OCI-LY3 (cell line): ENCODE measurements at regions not wholly inside any gene's neighbourhood (a gene's known extent, or its start where the extent isn't known, plus 50 kb on each side); places are given as distances from the start of the nearest gene placed in this dataset.
"Not testable (repeated sequence)": the region's sequence is repeated elsewhere in the genome, so short reads cannot be mapped to it uniquely, and the experiment has no call there.

ENCODE experiments used
- H2AFZ ChIP-seq: fragments of 200-600, 300-600 bp; shearing (Covaris generic); 2 replicates; pipeline ENCODE4 v1.6.0; 2014; ENCODE audit warnings: antibody characterized with exemption, low read depth, low read length
- H3K27ac ChIP-seq: fragments of 200-600, 300-600 bp; sonication (generic); 2 replicates; pipeline ENCODE4 v1.5.1; 2014; ENCODE audit warnings: mild to moderate bottlenecking, low read length, moderate library complexity, mixed read lengths
- H3K27me3 ChIP-seq: fragments of 200-600, 300-600 bp; sonication (generic); 2 replicates; pipeline ENCODE4 v1.6.1; 2014; ENCODE audit warnings: low read depth, low read length, mixed read lengths
- H3K36me3 ChIP-seq: fragments of 200-600, 300-600 bp; sonication (generic); replicated peaks from 2 replicates; pipeline ENCODE3; 2014; ENCODE audit warnings: low read depth, low read length, mixed read lengths
- H3K4me1 ChIP-seq: fragments of 300-600, 200-600 bp; sonication (generic); 2 replicates; pipeline ENCODE4 v1.6.1; 2014; ENCODE audit warnings: low read length, mixed read lengths
- H3K4me2 ChIP-seq: fragments of 200-600, 300-600 bp; sonication (generic); 2 replicates; pipeline ENCODE4 v1.6.1; 2014; ENCODE audit warnings: low read length, mixed read lengths
- H3K4me3 ChIP-seq: fragments of 300-600, 200-600 bp; sonication (generic); 2 replicates; pipeline ENCODE4 v1.5.1; 2014; ENCODE audit warnings: antibody characterized with exemption, mild to moderate bottlenecking, low read length, moderate library complexity
- H3K79me2 ChIP-seq: fragments of 300-600, 200-600 bp; shearing (Covaris generic); 2 replicates; pipeline ENCODE4 v1.6.1; 2014; ENCODE audit warnings: mild to moderate bottlenecking, low read length, mixed read lengths
- H3K9ac ChIP-seq: fragments of 300-600, 200-600 bp; shearing (Covaris generic); 2 replicates; pipeline ENCODE4 v1.6.0; 2014; ENCODE audit warnings: mild to moderate bottlenecking, low read length, moderate library complexity
- H3K9me3 ChIP-seq: fragments of 200-600, 300-600 bp; shearing (Covaris generic); 2 replicates; pipeline ENCODE4 v1.6.1; 2014; ENCODE audit warnings: low read length, mixed read lengths; ENCODE audit not compliant: insufficient read depth
- H4K20me1 ChIP-seq: fragments of 200-600, 300-600 bp; sonication (generic); 2 replicates; pipeline ENCODE4 v1.6.1; 2016; ENCODE audit warnings: low read length, mixed read lengths; ENCODE audit not compliant: insufficient read depth
- CTCF ChIP-seq: fragments of 200-600, 300-600 bp; sonication (generic); IDR thresholded peaks from 2 replicates; pipeline ENCODE4 v1.5.1; 2014; ENCODE audit warnings: antibody characterized with exemption, low read length, low read depth
- EZH2phosphoT487 ChIP-seq: fragments of 200-600 bp; shearing (Covaris generic); IDR thresholded peaks from 2 replicates; pipeline ENCODE4 v1.6.1; 2018; ENCODE audit warnings: antibody characterized with exemption, mixed run types, low read depth

DNA sequence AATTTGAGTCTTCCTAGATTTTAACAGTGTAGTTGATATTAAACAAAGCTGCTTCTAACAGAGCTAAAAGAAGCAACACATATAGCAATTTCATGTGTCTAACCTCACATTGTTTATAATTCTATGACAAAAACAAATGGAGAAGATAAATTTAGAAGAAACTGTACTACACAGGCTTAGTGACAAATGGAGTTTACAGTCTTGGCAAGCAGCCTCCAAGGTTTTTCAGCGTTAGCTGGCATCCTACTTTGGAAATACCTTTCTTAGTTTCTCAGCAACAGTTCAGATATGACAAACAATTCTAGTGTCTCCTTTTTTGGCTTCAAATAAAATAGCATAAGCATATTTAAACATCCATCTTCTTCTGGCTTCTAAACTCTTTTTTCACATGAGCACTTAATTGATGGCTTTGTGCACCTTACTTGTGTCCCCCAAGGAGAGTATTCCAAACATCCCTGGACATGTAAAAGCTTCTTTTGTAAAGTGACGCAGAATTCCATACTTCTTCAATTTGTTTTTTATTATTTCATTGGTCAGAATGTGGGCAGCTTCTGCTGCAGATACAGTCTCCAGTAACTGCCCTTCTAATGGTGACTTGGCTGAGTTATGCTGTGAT lies 249.8 kb downstream of the ANTXR2 start:
- H3K9me3 ChIP-seq = no peaks in the 10 kb centered on the region
- no peaks in the 10 kb centered on the region for H3K4me1 ChIP-seq
- no peak overlapping the region for H3K4me2 ChIP-seq
- H3K27ac ChIP-seq = no peak overlapping the region
- TF ChIP-seq CTCF = no peak
- TF ChIP-seq EZH2phosphoT487 = no peak
- no peaks in the 10 kb centered on the region for H3K27me3 ChIP-seq
- H3K9ac ChIP-seq = no peak overlapping the region
- H3K36me3 ChIP-seq = no peaks in the 10 kb centered on the region
- H2AFZ ChIP-seq = no peak overlapping the region
- no peaks in the 10 kb centered on the region for H3K79me2 ChIP-seq
- no peaks in the 10 kb centered on the region for H4K20me1 ChIP-seq
- H3K4me3 ChIP-seq = no peak overlapping the region

DNA sequence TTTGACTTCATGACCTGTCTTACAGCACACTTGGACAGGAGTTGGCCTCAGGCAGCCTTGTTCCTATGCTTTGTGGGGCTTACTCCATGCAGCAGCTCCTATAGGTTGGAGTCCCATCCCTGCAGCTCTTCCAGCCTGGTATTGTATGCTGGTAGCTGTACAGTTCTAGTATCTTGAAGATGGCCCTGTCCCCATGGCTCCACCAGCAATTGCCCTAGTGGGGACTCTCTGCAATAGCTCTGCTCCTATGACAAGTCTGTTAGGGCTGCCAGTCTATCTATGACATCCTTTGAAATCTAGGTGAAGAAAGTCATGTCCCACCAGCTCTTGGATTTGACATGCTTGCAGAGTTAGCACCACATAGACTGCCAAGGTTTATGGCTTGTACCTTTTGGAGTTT lies 252.6 kb downstream of the ANTXR2 start:
- Histone ChIP-seq H3K9ac (no peak overlapping the region), H3K4me2 (no peak overlapping the region), H3K36me3 (no peaks in the 10 kb centered on the region), H3K27me3 (no peaks in the 10 kb centered on the region), H3K4me3 (no peak overlapping the region), H3K27ac (no peak overlapping the region), H2AFZ (no peak overlapping the region), H3K4me1 (no peaks in the 10 kb centered on the region), H3K79me2 (no peaks in the 10 kb centered on the region), H3K9me3 (no peaks in the 10 kb centered on the region), H4K20me1 (no peaks in the 10 kb centered on the region)
- TF ChIP-seq CTCF = no peak
- TF ChIP-seq EZH2phosphoT487 = no peak

GRCh38 chr4:79807933-79808332 lies 265.1 kb downstream of the ANTXR2 start:
- not testable (repeated sequence) for H3K36me3 ChIP-seq, H3K79me2 ChIP-seq, H3K9ac ChIP-seq, H4K20me1 ChIP-seq, H3K27ac ChIP-seq, H3K27me3 ChIP-seq, H3K4me3 ChIP-seq, H3K9me3 ChIP-seq, H3K4me1 ChIP-seq, H3K4me2 ChIP-seq, H2AFZ ChIP-seq

DNA sequence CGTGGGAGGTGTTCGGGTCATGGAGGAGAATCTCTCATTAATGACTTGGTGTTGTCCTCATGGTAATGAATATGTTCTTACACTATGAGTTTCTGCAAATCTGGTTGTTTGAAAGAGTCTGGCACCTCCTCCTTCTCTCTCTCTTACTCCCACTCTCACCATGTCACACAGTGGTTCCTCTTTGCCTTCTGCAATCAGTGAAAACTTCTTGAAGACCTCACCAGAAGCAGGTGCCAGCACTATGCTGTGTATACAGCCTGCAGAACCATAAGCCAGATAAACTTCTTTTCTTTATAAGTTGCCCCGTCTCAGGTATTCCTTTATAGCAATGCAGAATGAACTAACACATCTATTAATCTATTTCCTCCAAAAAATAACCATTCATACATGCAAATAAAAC lies 275.0 kb downstream of the ANTXR2 start:
- no peaks in the 10 kb centered on the region for H3K36me3 ChIP-seq
- H3K79me2 ChIP-seq = no peaks in the 10 kb centered on the region
- TF ChIP-seq EZH2phosphoT487 = no peak
- TF ChIP-seq CTCF = no peak
- no peaks in the 10 kb centered on the region for H3K9me3 ChIP-seq
- no peaks in the 10 kb centered on the region for H3K4me1 ChIP-seq
- no peak overlapping the region for H3K27ac ChIP-seq
- no peak overlapping the region for H3K9ac ChIP-seq
- no peak overlapping the region for H3K4me2 ChIP-seq
- H4K20me1 ChIP-seq = no peaks in the 10 kb centered on the region
- H3K27me3 ChIP-seq = no peaks in the 10 kb centered on the region
- no peak overlapping the region for H2AFZ ChIP-seq
- no peak overlapping the region for H3K4me3 ChIP-seq

GRCh38 chr4:79796948-79797347 lies 276.1 kb downstream of the ANTXR2 start:
- Histone ChIP-seq H2AFZ (no peak overlapping the region), H3K4me1 (no peaks in the 10 kb centered on the region), H4K20me1 (no peaks in the 10 kb centered on the region), H3K9ac (no peak overlapping the region), H3K27ac (no peak overlapping the region), H3K27me3 (no peaks in the 10 kb centered on the region), H3K4me3 (no peak overlapping the region), H3K4me2 (no peak overlapping the region), H3K36me3 (no peaks in the 10 kb centered on the region), H3K79me2 (no peaks in the 10 kb centered on the region), H3K9me3 (no peaks in the 10 kb centered on the region)
- TF ChIP-seq CTCF (no peak), EZH2phosphoT487 (no peak)
